ENCODE measurements at regions not wholly inside any gene's neighbourhood (a gene's known extent, or its start where the extent isn't known, plus 50 kb on each side); places are given as distances from the start of the nearest gene placed in this dataset.

DNA sequence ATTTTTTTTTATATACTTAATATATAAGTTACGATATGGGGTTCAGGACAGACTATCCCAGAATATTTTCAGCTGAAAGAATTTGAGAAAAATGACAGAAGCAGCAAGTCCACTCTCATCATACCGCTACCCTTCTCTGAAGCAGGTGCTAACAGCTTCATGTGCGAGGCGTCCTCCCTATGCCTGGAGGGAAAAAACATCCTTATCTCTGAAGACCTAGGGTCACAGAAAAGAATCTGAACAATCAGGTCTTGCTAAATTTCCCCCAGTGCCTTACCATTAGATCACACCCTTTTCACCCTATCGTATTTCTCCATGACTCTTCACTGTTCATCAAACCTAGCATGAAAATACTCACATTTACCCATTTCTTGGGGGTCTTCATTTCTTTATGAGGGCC is 51.9 kb upstream of the CREB1 start:
- TF ChIP-seq, protein P1, sequence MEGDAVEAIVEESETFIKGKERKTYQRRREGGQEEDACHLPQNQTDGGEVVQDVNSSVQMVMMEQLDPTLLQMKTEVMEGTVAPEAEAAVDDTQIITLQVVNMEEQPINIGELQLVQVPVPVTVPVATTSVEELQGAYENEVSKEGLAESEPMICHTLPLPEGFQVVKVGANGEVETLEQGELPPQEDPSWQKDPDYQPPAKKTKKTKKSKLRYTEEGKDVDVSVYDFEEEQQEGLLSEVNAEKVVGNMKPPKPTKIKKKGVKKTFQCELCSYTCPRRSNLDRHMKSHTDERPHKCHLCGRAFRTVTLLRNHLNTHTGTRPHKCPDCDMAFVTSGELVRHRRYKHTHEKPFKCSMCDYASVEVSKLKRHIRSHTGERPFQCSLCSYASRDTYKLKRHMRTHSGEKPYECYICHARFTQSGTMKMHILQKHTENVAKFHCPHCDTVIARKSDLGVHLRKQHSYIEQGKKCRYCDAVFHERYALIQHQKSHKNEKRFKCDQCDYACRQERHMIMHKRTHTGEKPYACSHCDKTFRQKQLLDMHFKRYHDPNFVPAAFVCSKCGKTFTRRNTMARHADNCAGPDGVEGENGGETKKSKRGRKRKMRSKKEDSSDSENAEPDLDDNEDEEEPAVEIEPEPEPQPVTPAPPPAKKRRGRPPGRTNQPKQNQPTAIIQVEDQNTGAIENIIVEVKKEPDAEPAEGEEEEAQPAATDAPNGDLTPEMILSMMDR (IDR thresholded peaks at IDR 0.05; ENCODE audit: poor library complexity) = no peak
- TF ChIP-seq EZH2phosphoT487 (IDR thresholded peaks at IDR 0.05; ENCODE audit: low read depth, severe bottlenecking, unreplicated experiment) (no peak), EZH2 (IDR thresholded peaks at IDR 0.05; ENCODE audit: borderline replicate concordance) (no peak)
